Urinary bladder (tissue), 3 donors: ENCODE measurements at regions not wholly inside any gene's neighbourhood (a gene's known extent, or its start where the extent isn't known, plus 50 kb on each side); places are given as distances from the start of the nearest gene placed in this dataset.

Source experiments
- DNase-seq: peaks from one replicate; pipeline ENCODE4 v3.0.0-alpha.2; 2015; ENCODE audit errors: extremely low spot score
- H3K27ac ChIP-seq: one replicate; pipeline ENCODE4 v1.5.1; 2013; ENCODE audit warnings: low read depth, mild to moderate bottlenecking, moderate library complexity
- H3K36me3 ChIP-seq: one replicate; pipeline ENCODE4 v1.6.1; 2013; ENCODE audit warnings: mild to moderate bottlenecking, moderate library complexity; ENCODE audit not compliant: insufficient read depth
- H3K4me1 ChIP-seq: one replicate; pipeline ENCODE4 v1.6.1; 2013; ENCODE audit warnings: mild to moderate bottlenecking, moderate library complexity; ENCODE audit not compliant: insufficient read depth
- H3K4me3 ChIP-seq: one replicate; pipeline ENCODE4 v1.5.1; 2013; ENCODE audit warnings: low read depth, low read length
- WGBS: extraction: QIAGEN DNeasy Blood & Tissue Kit; methylation state at CpG from one replicate; pipeline ENCODE4 v1.1.7; 2013; 5-methylcytosine and 5-hydroxymethylcytosine counted together
- donor health status: healthy with polysubstance abuse.
- donor health status: healthy.

DNA sequence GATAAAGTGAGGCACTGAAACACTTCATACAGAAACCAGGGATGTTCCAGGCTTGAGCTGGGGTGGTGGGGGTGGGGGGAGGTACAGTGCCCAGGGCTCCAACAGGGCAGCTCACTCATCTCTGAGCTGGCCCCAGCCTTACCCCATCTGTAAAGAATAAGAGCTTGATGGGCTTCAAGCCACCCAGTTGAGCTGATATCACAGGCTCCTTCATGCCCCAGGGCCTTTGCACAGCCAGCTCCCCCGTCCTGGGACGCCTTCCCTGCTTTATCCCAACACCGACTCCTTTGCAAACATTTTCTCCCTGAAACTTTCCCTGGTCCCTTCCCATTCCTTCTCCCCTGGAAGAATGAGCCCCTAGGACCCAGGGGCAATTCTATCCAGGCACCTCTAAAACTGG, 261.7 kb downstream of the PARN start:
- H3K4me3 ChIP-seq, result no peak overlapping the region
- no peaks in the 10 kb centered on the region for H3K36me3 ChIP-seq
- H3K4me1 ChIP-seq, result no peaks in the 10 kb centered on the region
- no peak overlapping the region for H3K27ac ChIP-seq
- WGBS, result 91% methylated on average over 3 of the region's 3 CpGs
- no peak for DNase-seq

DNA sequence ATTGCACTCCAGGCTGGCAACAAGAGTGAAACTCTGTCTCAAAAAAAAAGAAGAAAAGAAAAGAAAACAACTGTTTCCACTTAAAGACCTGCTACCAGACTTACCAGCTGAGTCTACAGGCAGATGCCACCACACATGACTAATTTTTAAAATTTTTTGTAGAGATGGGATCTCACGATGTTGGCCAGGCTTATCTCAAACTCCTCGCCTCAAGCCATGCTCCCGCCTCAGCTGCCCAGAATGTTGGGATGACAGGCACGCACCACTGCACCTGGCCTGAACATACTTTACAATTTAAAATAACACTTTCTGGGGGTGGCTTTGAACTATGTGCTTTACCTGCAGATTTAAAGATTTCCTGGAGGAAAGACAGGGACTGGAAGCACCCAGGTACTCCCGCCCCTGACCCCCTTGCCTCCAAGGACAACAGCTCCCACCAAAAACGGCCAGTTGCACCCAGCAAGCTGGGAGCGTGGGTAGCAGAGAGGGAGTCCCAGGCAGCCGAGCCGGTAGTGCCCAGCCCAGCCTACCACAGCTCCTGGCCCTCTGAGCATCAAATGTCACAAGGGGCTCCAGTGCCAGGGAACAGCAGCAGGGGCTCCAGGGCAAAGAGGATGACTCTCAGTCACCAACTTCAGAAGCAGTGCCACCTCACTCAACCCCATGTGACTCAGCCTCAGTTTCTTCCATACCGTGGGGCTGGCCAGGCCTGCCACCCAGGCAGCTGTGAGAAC, 262.9 kb downstream of the PARN start:
- DNase-seq, result no peak
- H3K27ac ChIP-seq, result no peak overlapping the region
- H3K4me3 ChIP-seq, result no peak overlapping the region
- H3K36me3 ChIP-seq, result no peaks in the 10 kb centered on the region
- 83% methylated on average over 10 of the region's 10 CpGs for WGBS
- H3K4me1 ChIP-seq, result no peaks in the 10 kb centered on the region

DNA sequence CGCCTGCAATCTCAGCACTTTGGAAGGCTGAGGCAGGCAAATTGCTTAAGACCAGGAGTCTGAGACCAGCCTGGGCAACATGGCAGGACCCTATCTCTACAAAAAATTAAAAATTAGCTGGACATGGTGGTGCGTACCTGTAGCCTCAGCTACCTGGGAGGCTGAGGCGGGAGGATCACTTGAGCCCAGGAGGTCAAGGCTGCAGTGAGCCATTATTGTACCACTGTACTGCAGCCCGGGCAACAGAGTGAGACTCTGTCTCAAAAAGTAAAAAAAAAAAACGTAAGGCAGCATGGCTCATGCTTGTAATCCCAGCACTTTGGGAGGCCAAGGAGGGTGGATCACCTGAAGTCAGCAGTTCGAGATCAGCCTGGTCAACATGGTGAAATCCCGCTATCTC, 263.6 kb downstream of the PARN start:
- no peak for DNase-seq
- Histone ChIP-seq H3K27ac (no peak overlapping the region), H3K4me3 (no peak overlapping the region), H3K36me3 (no peaks in the 10 kb centered on the region), H3K4me1 (no peaks in the 10 kb centered on the region)
- WGBS, result 94% methylated on average over 7 of the region's 7 CpGs

DNA sequence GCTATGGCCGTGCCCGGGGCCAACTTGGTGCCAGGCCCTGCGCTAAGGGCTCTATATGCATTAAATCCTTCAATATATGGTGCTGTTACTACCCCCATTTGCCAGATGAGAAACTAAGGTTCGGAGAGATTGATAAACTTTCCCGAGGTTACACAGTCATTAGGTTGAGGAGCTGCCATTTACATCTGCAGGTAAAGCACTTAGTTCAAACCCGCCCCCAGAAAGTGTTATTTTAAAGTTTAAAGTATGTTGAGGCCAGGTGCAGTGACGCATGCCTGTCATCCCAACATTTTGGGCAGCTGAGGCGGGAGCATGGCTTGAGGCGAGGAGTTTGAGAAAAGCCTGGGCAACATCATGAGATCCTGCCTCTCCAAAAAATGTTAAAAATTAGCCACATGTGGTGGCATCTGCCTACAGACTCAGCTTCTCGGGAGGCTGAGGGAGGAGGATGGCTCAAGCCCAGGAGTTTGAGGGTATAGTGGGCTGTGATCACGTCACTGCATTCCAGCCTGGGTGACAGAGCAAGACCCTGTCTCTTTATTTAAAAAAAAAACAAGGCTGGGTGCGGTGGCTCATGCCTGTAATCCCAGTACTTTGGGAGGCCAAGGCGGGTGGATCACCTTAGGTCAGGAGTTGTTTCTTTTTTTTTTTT, 264.7 kb downstream of the PARN start:
- Histone ChIP-seq H3K4me1 (no peaks in the 10 kb centered on the region), H3K36me3 (no peaks in the 10 kb centered on the region), H3K27ac (no peak overlapping the region), H3K4me3 (no peak overlapping the region)
- 95% methylated on average over 13 of the region's 13 CpGs for WGBS
- DNase-seq, result no peak

DNA sequence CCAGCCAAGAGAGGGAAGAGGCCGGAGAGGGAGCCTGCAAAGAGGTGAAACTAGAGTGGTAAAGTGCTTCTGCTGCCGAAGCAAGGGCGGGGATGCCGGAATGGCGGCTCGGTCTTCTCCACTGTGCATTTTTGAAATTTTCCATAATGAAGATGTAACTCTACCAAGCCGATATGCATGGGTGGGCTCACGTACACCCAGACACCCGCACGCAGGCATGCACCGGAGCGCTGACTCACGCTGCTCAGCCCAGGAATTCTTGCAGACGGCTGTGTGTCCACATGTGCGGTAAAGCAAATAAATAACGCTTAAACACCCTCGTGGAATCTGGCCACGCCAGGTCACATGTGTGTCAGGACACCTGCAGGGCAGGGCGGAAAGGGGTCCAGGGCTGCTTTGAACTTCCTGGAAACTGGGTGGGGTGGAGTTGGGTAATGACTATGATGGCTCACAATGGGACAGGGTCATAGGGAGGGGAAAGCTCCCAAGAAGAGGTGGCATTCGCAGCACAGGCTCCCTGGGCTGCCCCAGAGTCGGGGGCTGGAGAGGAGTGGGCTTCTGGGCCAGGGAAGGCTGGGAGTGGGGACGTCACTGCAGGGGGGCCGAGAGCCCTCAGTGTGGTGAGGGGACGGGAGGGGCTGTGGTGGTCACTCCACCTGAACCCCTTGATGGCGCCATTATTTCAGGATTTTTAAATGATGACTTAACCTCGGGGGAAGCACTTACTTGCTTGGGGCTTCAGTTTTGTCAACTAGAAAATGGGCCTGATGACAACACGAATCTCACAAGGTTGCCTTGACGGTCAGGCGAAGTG, 265.5 kb downstream of the PARN start:
- no peaks in the 10 kb centered on the region for H3K4me1 ChIP-seq
- 71% methylated on average over 29 of the region's 29 CpGs for WGBS
- H3K4me3 ChIP-seq, result no peak overlapping the region
- H3K36me3 ChIP-seq, result no peaks in the 10 kb centered on the region
- peak; percentile 21 for DNase-seq
- no peak overlapping the region for H3K27ac ChIP-seq

DNA sequence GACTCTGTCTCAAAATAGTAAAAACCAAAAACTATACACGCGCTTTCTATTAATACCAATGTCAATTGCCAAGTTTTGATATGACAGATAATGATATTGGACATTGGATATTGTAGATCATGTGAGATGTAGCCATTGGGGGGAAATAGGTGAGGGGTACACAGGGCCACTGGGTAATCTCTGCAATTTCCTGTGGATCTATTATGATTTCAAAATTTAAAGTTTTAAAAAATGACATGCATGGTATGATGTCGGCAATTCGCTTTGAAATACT, 266.0 kb downstream of the PARN start:
- H3K27ac ChIP-seq, result no peak overlapping the region
- DNase-seq, result no peak
- no peak overlapping the region for H3K4me3 ChIP-seq
- 64% methylated on average over 4 of the region's 4 CpGs for WGBS
- no peaks in the 10 kb centered on the region for H3K36me3 ChIP-seq
- no peaks in the 10 kb centered on the region for H3K4me1 ChIP-seq

DNA sequence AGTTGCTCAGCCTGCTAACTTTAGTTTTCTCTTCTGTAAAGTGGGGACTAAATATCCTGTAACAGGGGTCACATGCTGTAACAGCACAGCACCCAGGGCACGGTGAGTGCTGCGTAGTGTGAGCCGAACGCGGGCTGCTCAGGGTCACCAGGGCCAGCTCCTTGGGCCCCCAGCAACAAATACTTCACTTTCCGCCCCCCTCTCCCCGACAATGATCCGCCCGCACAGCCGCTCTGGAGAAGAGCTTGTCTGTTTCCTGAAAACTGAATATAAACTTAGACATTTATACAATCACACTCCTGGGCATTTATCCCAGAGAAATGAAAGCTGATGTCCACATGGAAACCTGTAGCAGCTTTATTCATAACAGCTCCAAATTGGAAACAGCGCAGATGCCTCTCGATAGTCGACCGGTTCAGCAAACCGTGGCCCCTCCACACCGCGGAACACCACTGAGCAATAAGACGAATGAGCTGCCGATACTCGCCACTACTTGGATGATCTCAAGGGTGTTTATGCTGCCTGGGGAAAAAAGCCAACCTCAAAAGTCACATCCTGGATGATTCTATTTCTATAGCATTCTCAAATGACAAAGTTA, 267.2 kb downstream of the PARN start:
- 28% methylated on average over 20 of the region's 20 CpGs for WGBS
- Histone ChIP-seq H3K4me1 (no peaks in the 10 kb centered on the region), H3K36me3 (no peaks in the 10 kb centered on the region), H3K27ac (peak overlapping the region; percentile 62), H3K4me3 (no peak overlapping the region)
- DNase-seq, result no peak

DNA sequence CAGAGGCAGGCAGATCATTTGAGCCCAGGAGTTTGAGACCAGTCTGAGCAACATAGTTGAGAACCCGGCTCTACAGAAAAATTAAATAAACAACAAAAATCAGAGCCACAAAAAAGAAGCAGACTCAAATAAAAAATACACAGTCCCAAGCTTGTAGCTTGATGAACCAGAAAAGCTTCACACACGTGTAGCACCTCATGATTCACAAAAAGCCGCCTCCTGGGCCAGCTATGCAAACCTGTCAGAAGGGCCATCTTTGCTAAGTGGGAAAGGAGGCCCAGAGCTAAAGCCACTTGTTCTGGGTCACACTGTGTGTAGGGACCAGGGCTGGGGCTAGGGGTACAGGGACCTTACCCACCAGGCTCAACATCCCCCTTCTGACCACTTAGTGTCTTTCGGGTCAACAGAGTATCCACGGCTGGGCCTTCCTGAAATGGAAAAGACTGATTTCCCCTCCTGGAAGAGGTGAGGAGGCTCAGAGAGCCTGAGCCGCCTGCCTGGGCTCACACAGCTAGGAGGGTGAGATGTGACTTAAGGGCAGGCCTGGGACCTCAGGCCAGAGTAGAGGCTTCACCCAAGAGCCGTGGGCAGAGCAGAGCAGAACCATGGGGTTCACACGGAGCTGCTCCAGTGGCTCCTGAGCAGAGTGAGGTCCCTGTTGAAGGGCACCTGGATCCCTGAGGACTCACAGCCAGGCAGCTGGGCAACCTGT, 269.6 kb downstream of the PARN start:
- Histone ChIP-seq H3K4me1 (no peaks in the 10 kb centered on the region), H3K36me3 (no peaks in the 10 kb centered on the region), H3K27ac (no peak overlapping the region), H3K4me3 (no peak overlapping the region)
- 93% methylated on average over 8 of the region's 8 CpGs for WGBS
- DNase-seq, result no peak

DNA sequence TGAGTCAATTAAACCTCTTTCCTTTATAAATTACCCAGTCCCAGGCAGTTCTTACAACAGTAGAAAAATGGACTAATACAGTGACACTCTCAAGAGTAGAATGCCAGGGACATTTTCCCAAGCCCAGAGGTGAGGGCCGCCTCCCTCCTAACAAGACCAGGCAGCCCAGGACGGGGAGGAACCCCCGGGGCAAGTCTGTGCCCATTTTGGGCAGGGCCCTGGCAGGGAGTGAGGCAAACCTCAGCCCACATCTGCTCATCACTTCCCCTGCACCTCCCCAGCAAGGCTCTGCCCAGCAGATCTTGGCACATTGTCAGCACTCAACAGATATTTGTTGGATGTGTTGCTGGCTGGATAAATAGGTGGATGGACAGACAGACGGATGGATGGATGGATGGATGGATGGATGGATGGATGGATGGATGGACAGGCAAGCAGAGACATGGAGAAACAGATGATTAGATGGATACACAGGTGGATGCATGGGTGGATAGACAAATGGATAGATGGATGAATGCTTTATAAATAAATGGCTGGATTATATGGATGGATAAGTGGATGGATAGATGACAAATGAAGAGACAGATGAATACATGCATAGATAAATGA, 271.3 kb downstream of the PARN start:
- DNase-seq, result no peak
- Histone ChIP-seq H3K27ac (no peak overlapping the region), H3K4me1 (no peaks in the 10 kb centered on the region), H3K36me3 (no peaks in the 10 kb centered on the region), H3K4me3 (no peak overlapping the region)
- 61% methylated on average over 4 of the region's 4 CpGs for WGBS

DNA sequence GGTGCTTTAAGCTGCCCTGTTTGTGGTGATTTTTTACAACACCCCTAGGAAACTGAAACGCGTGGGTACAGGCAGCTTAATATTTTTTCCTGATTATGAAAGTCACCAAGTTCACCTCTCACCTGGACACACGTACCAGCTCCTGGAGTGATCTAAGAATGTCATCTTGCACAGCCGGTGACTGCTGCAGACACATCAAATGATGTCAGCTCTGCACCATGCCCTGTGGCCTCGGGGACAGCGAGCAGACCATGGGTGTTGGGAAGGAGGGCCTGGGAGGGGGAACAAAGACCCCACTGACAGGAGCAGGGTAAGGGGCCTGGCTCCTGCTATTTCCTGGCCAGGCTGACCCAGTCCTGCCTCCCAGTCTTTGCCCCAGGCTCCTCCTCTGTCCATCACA, 272.7 kb downstream of the PARN start:
- Histone ChIP-seq H3K4me1 (no peaks in the 10 kb centered on the region), H3K27ac (no peak overlapping the region), H3K36me3 (no peaks in the 10 kb centered on the region), H3K4me3 (no peak overlapping the region)
- WGBS, result 76% methylated on average over 6 of the region's 6 CpGs
- no peak for DNase-seq

DNA sequence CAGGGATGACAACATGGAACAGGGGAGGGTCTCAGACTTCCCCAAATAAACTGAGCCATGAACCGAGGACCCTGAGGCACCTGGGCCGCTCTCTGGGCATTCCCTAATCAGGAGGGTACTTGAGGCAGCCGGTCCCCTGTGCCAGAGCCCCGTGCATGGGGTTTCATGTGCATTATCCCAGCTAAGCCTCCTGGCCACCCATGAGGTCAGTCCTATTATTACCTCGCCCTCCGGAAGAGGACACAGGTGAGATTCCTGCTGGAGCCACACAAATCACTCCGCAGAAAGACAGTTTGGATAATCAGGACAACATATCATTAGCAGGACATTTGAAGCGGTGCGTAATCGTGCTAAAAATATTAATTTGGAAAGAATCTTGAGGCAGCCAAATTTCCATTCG, 274.0 kb downstream of the PARN start:
- Histone ChIP-seq H3K36me3 (no peaks in the 10 kb centered on the region), H3K4me3 (no peak overlapping the region), H3K4me1 (no peaks in the 10 kb centered on the region), H3K27ac (no peak overlapping the region)
- no peak for DNase-seq
- 84% methylated on average over 11 of the region's 11 CpGs for WGBS

DNA sequence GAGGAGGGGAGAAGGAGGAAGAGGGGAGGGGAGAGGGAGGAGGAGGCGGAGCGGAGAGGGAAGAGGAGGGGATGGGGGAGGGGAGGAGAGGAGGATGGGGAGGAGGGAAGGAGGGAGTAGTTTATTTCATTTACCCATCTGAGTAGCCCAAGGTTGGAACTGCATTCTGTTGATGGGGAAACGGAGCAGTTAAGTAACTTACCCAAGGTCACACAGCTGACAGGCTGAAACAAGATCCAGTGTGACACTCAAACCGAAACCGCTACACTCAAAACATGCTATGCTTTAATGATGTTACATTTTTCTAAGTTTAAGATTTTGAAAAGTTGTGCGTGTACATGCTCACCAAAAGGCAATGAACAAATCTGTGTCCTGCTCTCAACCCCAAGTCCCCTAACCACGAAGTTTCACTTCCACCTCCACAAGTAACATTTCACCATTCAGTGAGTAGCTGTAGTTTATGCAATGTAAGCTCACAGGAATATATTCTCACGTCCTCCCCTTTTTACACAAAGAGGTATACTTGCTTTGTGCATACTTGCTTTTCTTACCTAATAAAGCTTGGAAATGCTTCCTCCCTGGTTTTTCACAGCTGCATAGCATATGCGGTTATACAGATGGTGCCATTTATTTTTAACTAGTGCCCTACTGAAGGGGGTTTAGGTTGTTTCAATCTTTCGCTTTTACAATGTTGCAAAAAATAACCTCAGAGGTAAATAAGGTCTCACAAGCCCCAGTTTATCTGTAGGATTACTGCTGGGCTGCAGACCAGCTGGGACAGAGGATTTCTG, 275.3 kb downstream of the PARN start:
- Histone ChIP-seq H3K4me1 (no peaks in the 10 kb centered on the region), H3K36me3 (no peaks in the 10 kb centered on the region), H3K4me3 (no peak overlapping the region), H3K27ac (no peak overlapping the region)
- DNase-seq, result no peak
- WGBS, result 43% methylated on average over 10 of the region's 10 CpGs
